ENCODE measurements at regions not wholly inside any gene's neighbourhood (a gene's known extent, or its start where the extent isn't known, plus 50 kb on each side); places are given as distances from the start of the nearest gene placed in this dataset.
"Not testable (repeated sequence)": the region's sequence is repeated elsewhere in the genome, so short reads cannot be mapped to it uniquely, and the experiment has no call there.

DNA sequence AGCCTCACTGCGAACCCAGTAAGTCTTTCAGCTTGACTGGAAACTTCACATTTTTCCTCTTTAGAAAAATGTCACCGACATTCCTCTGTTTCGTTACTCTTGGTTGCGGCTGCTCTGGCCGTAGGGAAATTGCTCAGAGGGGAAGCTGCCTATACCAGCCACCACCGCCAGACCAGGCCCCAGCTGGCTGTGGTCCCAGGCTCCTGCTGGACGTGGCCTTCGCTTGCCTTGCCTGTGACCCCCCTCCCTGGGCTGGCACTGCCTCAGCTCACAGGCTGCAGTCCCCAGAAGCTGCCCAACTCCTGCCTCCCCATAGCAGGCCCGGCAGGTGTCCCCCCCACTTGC, 197.8 kb downstream of the MN1 start:
- peaks cover 0 to 6% of the 10 kb centered on the region in 2 donors for H3K27me3 Mint-ChIP-seq
- H3K4me1 Mint-ChIP-seq: no peaks in the 10 kb centered on the region
- no peaks in the 10 kb centered on the region for H3K36me3 Mint-ChIP-seq
- ATAC-seq (replicated peaks): no peak
- H3K27ac Mint-ChIP-seq: no peak overlapping the region
- no peak overlapping the region for H3K4me3 Mint-ChIP-seq
- no peak for DNase-seq
- H3K9me3 Mint-ChIP-seq: peaks cover 0 to 2% of the 10 kb centered on the region in 2 donors

DNA sequence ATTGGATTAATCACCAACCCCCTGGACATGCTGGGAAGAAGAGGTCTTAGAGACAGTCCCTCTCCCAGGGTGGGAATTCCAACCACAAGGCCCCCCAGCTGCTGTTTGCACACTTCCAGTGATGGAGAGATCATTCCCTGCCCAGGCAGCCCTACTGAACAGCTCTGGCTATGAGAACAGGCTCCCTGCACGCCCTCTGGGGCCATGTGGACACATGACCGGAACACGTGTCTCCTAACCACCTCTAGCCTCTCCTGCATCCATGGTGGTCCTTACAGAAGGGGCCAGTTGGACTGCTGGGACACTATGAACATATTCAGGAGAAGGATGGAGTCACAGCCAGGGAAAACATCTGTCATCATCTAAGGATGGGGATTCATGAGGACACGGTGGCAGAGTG, 196.2 kb downstream of the MN1 start:
- no peak overlapping the region for H3K27ac Mint-ChIP-seq
- H3K4me3 Mint-ChIP-seq: no peak overlapping the region
- H3K27me3 Mint-ChIP-seq: peaks cover 0 to 6% of the 10 kb centered on the region in 2 donors
- H3K9me3 Mint-ChIP-seq: peaks cover 0 to 2% of the 10 kb centered on the region in 2 donors
- H3K4me1 Mint-ChIP-seq: no peaks in the 10 kb centered on the region
- no peak for ATAC-seq (replicated peaks)
- no peaks in the 10 kb centered on the region for H3K36me3 Mint-ChIP-seq
- DNase-seq: no peak

- H3K36me3 Mint-ChIP-seq; H3K4me3 Mint-ChIP-seq; H3K9me3 Mint-ChIP-seq; DNase-seq; H3K4me1 Mint-ChIP-seq; H3K27ac Mint-ChIP-seq; ATAC-seq (replicated peaks): not testable (repeated sequence)
- H3K27me3 Mint-ChIP-seq: peaks cover 10 to 11% of the 10 kb centered on the region in 2 donors
These were observed 193.8 kb downstream of the MN1 start for GRCh38 chr22:27607750-27608149.

DNA sequence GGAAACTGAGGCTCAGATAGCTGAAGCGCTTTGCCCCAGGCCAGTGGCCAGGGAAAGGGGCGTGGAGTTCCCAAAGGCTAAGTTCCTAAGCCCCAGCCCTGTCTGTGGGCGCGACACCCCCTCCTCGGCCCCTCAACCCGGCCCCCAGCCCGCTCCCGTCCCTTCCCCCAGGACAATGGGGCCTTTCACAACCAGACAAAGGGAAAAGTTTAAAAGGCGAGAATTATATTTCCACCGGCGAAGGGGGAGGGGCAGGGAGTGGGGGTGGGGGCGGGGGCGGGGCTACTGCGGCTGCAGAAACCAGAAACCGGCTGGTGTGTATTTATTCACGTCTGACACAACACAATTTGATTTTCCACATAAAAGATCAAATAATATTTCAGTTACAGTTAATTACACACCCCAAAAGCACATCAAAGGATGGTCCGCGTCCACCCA, 192.1 kb downstream of the MN1 start:
- peaks cover 20 to 27% of the 10 kb centered on the region in 2 donors for H3K27me3 Mint-ChIP-seq
- DNase-seq (no peak), ATAC-seq (replicated peaks) (no peak)
- H3K27ac Mint-ChIP-seq: no peak overlapping the region
- peaks cover 0 to 3% of the 10 kb centered on the region in 2 donors for H3K36me3 Mint-ChIP-seq
- no peaks in the 10 kb centered on the region for H3K9me3 Mint-ChIP-seq
- no peak overlapping the region for H3K4me3 Mint-ChIP-seq
- peaks cover 3 to 6% of the 10 kb centered on the region in 2 donors for H3K4me1 Mint-ChIP-seq

GRCh38 chr22:27610164-27610563, 191.4 kb downstream of the MN1 start:
- H3K27me3 Mint-ChIP-seq: peaks cover 27 to 34% of the 10 kb centered on the region in 2 donors
- not testable (repeated sequence) for H3K9me3 Mint-ChIP-seq; H3K27ac Mint-ChIP-seq; ATAC-seq (replicated peaks); H3K36me3 Mint-ChIP-seq; H3K4me1 Mint-ChIP-seq; H3K4me3 Mint-ChIP-seq; DNase-seq

GRCh38 chr22:27610863-27611786, 190.4 kb downstream of the MN1 start:
- ATAC-seq (replicated peaks): no peak
- H3K4me1 Mint-ChIP-seq: peaks cover 3 to 6% of the 10 kb centered on the region in 2 donors
- H3K4me3 Mint-ChIP-seq: no peak overlapping the region

GRCh38 chr22:27612115-27612514, 189.4 kb downstream of the MN1 start:
- DNase-seq (no peak), ATAC-seq (replicated peaks) (no peak)
- H3K9me3 Mint-ChIP-seq: no peaks in the 10 kb centered on the region
- no peak overlapping the region for H3K4me3 Mint-ChIP-seq
- H3K27ac Mint-ChIP-seq: no peak overlapping the region
- peaks cover 3 to 6% of the 10 kb centered on the region in 2 donors for H3K4me1 Mint-ChIP-seq
- H3K36me3 Mint-ChIP-seq: peaks cover 0 to 3% of the 10 kb centered on the region in 2 donors
- H3K27me3 Mint-ChIP-seq: peaks cover 30 to 42% of the 10 kb centered on the region in 2 donors

More at GRCh38 chr22:27610863-27611786, 190.4 kb downstream of the MN1 start:
- DNase-seq: no peak
- no peaks in the 10 kb centered on the region for H3K9me3 Mint-ChIP-seq
- peaks cover 0 to 3% of the 10 kb centered on the region in 2 donors for H3K36me3 Mint-ChIP-seq
- H3K27ac Mint-ChIP-seq: no peak overlapping the region
- peaks cover 30 to 42% of the 10 kb centered on the region in 2 donors for H3K27me3 Mint-ChIP-seq

DNA sequence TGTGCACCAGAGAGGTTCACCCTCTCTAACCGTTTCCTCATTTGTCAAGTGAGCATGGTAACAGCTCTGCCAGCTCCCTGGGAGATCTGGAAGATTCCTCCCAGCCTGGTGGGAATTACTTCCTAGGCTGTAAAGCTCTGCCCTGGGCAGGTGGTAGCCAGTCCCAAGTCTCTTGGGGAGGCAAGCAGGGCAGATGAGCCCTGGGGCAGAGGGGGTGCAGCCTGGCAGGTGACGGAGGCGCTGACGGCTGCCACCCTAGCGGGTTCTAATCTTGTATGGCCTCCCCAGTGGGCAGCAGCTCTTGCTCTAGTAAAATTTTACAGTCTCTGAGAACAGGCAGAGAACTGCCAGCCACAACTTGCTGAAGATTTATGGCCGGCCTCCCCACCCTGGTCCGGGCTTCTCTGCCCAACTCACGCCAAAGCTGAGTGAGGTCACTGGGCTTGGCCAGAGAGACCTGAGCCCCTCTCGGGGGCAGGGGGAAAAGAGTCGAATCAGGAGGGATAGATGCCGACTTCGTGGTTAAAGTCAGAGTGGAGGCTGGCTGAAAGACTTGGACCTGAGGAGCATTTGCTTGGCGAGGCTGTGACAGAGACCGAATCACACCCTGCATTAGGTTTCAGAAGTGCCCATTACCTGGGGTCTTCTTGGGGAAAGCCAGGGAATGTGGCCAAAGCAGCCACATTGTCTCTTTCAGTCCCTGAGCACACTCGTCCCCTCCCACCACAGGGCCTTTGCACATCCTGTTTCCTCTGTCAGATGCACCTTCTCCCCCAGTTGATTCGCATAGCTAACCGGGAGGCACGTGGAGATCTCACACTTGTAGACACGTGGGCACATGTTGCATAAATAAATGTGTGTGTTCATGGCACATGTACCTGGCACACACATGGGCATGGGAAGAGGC, 188.2 kb downstream of the MN1 start:
- Mint-ChIP-seq H3K4me3 (no peak overlapping the region), H3K27me3 (peaks cover 30 to 42% of the 10 kb centered on the region in 2 donors)

DNA sequence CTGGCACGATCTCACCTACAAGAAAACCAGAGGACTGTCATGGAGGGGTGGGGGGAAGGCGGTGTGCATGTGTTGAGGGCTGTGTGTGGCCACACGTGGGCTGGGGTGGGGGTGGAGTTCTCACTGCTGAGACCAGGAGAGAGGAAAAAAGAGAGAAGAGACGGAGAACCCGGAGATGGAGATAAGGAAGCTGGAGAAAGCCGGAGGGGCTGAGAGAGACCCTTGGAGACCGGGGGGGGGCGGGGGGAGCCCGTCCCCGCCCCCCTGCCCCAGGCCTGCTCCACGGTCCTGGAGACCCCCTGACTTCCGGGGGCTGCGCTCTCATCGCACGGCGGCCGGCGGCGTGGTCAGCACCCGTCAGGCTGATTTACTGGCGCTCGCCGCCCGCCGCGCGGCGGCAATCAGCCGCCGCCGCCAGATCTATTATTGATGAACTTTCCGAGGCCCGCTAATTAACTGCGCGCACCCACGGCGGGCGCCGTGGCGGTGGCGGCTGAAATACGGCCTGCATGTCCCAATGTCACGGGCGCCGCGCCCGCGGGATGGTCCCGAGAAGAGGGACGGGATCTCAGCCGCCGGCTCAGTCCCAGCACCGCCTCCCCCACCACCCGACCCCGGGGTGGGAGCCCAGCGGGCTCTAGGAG, 187.4 kb downstream of the MN1 start:
- no peaks in the 10 kb centered on the region for H3K9me3 Mint-ChIP-seq
- H3K27ac Mint-ChIP-seq: no peak overlapping the region
- H3K36me3 Mint-ChIP-seq: peaks cover 0 to 3% of the 10 kb centered on the region in 2 donors
- DNase-seq (no peak), ATAC-seq (replicated peaks) (no peak)
- H3K27me3 Mint-ChIP-seq: peaks cover 30 to 42% of the 10 kb centered on the region in 2 donors
- peaks cover 3 to 6% of the 10 kb centered on the region in 2 donors for H3K4me1 Mint-ChIP-seq
- no peak overlapping the region for H3K4me3 Mint-ChIP-seq

More for the DNA sequence above, 188.2 kb downstream of the MN1 start:
- H3K27ac Mint-ChIP-seq: no peak overlapping the region
- DNase-seq (no peak), ATAC-seq (replicated peaks) (no peak)
- H3K4me1 Mint-ChIP-seq: peaks cover 3 to 6% of the 10 kb centered on the region in 2 donors
- H3K9me3 Mint-ChIP-seq: no peaks in the 10 kb centered on the region
- H3K36me3 Mint-ChIP-seq: peaks cover 0 to 3% of the 10 kb centered on the region in 2 donors

DNA sequence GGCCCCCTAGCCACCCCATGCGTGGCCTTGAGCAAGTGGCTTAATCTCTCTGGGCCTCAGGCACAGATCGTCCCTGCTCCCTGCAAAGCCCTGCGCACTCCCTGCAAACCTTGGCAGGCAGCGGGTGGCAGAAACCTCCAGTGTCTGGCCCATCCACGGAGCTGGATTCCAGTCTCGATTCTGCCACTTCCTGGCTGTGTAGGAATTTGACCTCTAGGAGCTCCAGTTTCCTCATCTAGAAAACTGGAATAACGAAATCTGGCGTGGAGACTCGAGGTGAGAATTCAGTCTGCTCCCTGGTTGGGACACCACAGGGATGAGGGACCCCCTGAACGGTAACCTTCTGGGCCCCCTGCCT, 186.9 kb downstream of the MN1 start:
- DNase-seq (no peak), ATAC-seq (replicated peaks) (no peak)
- peaks cover 3 to 6% of the 10 kb centered on the region in 2 donors for H3K4me1 Mint-ChIP-seq
- no peak overlapping the region for H3K4me3 Mint-ChIP-seq
- H3K27me3 Mint-ChIP-seq: peaks cover 30 to 42% of the 10 kb centered on the region in 2 donors
- peaks cover 0 to 3% of the 10 kb centered on the region in 2 donors for H3K36me3 Mint-ChIP-seq
- H3K27ac Mint-ChIP-seq: no peak overlapping the region
- peaks cover 0 to 4% of the 10 kb centered on the region in 2 donors for H3K9me3 Mint-ChIP-seq

- Mint-ChIP-seq H3K9me3 (peaks cover 0 to 4% of the 10 kb centered on the region in 2 donors), H3K4me3 (no peak overlapping the region), H3K27ac (no peak overlapping the region), H3K36me3 (peaks cover 0 to 3% of the 10 kb centered on the region in 2 donors), H3K4me1 (peaks cover 3 to 6% of the 10 kb centered on the region in 2 donors), H3K27me3 (peaks cover 30 to 42% of the 10 kb centered on the region in 2 donors)
- no peak for DNase-seq
- ATAC-seq (replicated peaks): no peak
These were observed 186.1 kb downstream of the MN1 start for GRCh38 chr22:27615408-27615807.

GRCh38 chr22:27616033-27616432, 185.5 kb downstream of the MN1 start:
- no peak for ATAC-seq (replicated peaks)
- peaks cover 0 to 4% of the 10 kb centered on the region in 2 donors for H3K9me3 Mint-ChIP-seq
- no peak for DNase-seq
- peaks cover 0 to 3% of the 10 kb centered on the region in 2 donors for H3K36me3 Mint-ChIP-seq
- H3K27ac Mint-ChIP-seq: no peak overlapping the region
- peaks cover 30 to 42% of the 10 kb centered on the region in 2 donors for H3K27me3 Mint-ChIP-seq
- no peak overlapping the region for H3K4me3 Mint-ChIP-seq
- peaks cover 3 to 6% of the 10 kb centered on the region in 2 donors for H3K4me1 Mint-ChIP-seq

GRCh38 chr22:27617214-27617881, 184.2 kb downstream of the MN1 start:
- ATAC-seq (replicated peaks) (no peak), DNase-seq (no peak)
- Mint-ChIP-seq H3K9me3 (peaks cover 0 to 4% of the 10 kb centered on the region in 2 donors), H3K27ac (no peak overlapping the region), H3K27me3 (peaks cover 25 to 35% of the 10 kb centered on the region in 2 donors), H3K4me3 (no peak overlapping the region), H3K4me1 (peaks cover 1 to 2% of the 10 kb centered on the region in 2 donors), H3K36me3 (peaks cover 0 to 3% of the 10 kb centered on the region in 2 donors)

All from stimulated activated naive B cell treated with anti-CD40 and anti-IgM and Interleukin-4, amounts not matched to agents 10 μg/mL and 1 μg/mL and 100 μg/mL, for 72 hours (primary cell).